NCI-H1694 (cell line): ENCODE measurements at regions not wholly inside any gene's neighbourhood (a gene's known extent, or its start where the extent isn't known, plus 50 kb on each side); places are given as distances from the start of the nearest gene placed in this dataset.
"Not testable (repeated sequence)": the region's sequence is repeated elsewhere in the genome, so short reads cannot be mapped to it uniquely, and the experiment has no call there.

Experiments
- DNase-seq: peaks from one replicate; lab custom pipeline; 2025; lab: John Stamatoyannopoulos, UW

DNA sequence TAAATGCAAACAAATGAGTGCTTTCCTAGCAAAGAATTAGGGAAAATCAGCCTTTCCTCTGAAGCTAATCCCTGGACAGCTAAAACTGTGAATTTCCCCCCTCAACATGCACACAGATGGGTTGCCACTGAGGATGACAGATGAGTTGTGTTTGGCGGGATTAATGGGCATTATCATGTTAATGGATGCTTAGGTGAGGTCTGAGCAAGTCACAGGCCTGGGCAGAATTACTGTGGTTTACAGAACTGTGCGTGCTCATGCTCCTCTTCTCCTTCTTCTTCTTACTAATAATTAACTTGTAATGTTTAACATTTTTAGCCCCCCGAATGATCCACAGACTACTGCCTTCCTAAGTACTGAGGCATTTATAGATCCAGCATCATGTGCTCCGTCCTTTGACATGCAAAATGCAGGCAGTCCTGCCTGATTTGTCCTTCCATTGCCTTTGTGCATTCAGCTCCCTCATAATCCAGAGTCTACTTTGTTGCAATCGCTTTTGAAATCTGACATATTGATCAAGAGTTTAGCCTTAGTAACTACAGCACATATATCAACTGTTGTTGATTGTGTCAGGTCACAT is 753.4 kb upstream of the MMS22L start:
- DNase-seq = no peak

DNA sequence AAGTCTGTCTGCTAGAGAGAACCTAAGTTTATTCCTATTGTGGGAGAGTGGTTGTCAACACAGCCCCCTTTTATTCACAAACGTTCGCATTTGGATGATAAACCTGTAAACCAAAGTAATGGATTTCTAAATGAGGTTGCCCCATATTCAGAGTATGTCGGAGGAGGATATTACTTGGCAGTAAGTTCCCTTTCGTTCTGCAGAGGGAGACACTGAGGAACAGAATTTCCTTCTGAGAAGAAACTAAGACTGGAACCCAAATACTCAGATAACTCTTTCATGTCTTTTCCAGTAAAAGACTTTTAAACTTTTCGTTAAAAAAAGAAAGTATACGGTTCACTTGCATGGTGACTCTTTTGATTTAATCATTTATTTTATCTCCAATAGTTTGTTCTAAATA is 754.6 kb upstream of the MMS22L start:
- DNase-seq = no peak

DNA sequence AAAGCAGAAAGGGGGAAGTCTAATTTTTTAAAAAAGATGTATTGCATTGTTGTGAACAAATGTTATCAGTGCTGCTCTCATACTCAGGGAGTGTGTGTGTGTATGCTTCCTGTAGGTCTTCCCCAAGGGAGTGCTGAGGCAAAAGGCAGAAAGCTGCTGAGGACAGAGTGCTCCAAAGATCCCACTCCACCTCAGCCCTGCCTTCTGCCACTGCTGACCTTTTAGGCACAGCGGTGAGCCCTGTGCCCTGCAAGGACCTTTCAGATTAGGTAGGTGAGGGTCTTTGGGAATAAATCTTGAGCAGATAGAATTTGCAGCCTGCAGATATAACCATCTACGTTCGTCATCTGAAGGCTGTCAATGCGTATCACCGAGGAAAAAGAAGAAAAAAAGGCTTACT is 756.4 kb upstream of the MMS22L start:
- no peak for DNase-seq

DNA sequence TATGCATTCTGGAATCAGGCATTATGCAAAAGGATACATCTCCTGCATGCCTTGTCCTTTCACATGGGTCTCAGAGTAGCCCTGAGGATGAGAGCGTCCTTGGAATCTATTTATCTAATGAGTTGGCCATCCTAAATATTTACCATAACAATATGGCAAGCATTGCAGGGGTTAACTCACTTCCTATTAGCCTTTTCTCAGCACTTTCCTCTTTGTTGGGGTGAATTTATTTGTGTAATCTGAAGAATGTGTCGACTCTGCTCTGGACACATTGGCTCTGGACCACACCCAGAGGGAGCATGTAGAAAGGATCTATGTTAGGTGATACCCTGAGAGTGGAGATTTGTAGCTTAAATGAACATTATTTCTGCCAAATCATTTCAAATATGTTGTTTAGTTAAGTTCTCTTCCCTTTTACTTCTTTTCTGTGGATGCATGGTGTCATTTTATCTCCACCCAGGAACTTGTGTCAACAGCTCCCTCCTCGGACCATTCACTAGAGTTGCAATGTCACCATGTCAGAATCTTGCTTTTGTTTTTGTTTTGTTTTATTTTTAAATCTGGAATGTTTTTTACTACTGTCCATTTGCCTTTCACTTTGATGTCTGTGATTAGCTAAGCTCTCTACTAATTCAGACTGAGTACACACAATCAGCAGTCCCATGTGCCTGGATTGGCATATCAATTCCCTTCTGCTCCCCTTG is 757.0 kb upstream of the MMS22L start:
- no peak for DNase-seq

DNA sequence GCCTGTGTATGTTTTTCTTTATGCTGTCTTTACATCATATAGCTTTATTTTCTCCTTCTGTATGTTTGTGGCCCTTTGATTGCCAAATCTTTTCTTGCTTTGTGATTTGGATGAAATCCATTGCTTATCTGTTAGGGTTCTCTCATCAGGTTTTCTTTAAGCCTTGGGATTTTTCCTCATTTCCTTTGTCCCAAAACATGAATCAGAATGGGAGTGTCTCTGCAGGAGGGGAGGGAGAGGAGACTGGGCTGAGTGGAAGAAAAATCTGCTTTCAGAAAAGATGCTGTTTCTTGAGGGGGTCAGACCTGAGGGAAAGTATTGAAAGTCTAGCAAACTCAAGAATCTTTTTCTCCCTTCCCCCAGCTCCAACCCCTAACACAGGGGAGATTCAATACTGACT is 758.0 kb upstream of the MMS22L start:
- DNase-seq = no peak

DNA sequence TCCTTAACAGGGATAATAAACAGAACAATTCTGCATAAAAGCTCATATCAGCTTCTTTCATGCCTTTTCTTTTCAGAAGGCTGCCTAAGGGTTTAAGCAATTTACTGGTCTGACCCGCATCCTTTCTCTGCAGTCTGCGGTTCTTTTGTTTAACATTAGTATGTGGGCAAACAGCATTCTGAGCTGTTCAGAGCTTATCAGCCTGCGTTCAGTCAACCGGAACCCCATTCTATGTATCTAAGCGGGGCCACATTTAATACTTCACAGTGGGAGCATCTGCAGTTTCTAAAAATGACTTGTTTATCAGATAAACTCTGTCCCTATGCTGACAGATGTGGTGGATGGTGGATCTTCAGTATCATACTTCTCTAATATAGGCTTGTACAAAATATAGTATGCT is 758.9 kb upstream of the MMS22L start:
- DNase-seq = no peak

DNA sequence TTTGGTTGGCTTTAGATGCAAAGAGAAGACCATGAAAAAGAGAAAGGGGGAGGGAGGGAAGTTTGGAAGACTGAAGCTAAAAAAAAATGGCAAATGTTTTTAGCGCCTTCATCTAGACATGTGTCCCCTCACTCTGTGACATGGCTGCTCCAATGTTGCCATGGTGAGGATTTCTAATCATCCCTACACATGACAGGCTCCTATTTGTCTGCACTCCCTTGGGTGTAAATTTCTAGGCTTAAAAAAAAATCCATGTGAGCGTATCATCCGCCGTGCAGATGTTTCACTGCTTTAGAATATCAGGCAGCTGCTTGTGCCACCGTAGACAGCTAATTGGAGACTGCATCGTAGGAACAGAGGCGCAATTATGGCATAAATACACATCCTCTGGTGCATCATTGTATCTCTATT is 761.1 kb upstream of the MMS22L start:
- no peak for DNase-seq

DNA sequence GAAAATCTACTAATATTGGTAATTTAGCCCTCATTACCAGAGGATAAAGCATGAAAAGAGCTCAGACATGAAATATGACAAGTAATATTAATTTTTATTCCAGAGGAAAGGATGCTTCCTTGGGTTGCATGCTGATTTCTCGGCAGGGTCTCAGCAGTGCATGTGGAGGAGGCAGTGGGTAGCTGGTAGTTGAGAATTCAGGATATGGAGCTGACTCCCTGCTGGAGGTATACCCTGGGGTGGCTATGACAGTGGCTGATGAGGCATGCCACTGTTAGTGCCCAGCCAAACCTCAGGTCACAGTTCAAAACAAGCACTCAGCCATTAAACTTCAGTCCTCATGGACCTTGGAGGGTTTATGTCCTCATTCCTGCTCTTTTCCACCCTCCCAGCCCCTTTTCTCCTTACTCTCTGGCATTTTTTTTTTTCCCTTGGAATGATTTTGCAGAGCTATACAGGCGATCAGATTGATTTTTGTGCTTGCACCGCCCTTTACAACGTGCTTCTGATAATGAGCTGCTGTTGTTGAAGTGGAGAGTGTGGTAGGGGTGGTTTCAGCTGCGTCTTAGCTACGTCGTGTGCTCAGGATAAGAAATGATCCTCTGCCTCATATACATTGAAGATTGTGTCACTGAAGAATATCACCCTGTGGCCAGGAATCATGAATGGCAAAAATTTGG is 761.9 kb upstream of the MMS22L start:
- no peak for DNase-seq

DNA sequence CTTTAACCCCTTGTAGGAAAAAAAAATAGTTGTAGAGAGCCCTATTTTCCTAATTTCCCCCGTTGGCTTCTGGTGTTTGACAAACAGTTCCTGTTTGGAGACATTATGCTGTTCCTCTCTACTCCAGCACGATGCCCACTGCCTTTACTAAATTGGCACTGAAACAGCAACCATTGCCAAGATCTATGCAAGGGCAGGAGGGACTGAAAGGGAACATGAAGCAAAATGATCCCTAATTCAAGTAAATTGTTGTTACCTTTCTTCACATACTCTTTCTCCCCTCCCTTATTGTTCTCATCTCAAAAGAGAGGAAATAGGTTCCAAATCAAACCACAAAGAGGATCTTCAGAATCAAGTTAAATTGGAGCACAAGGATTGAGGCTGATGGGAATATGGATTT is 764.1 kb upstream of the MMS22L start:
- DNase-seq = no peak

DNA sequence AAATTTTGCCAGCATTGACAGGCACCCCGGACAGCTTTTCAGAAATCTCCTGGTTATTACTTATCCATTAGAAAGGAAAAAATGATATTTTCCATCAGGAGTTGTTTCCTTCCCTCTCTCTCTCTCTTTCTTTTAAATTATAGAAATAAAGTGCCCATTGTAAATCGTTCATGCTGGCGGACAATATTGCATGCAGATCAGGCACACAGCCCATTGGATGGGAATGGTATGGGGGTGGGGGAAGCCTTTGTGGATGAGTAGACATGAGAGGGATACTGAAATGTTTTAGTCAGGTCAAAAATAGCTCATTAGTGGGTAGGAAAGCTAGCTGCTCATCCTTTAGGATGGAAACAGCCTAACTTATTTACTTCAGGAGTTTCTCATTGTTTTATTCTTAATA is 764.9 kb upstream of the MMS22L start:
- DNase-seq = no peak

DNA sequence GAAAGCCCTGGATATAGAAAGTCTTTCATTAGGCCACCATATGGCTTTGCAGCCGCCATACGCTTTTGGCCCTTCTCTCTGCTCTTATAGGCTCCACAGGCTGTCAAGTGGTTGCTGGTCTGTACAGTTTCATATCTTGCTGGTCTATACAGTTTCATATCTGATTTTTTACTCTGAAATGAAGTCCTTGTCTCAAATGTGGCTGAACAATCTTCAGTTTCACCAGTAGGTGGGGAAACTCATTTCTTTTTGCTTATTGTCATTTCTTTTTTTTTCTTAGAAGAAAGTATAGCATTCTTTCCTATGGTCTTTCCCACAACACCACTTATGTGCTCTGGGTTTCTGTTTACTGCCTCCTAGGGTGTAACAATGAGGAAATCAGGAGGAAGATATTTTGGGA is 771.4 kb upstream of the MMS22L start:
- no peak for DNase-seq

DNA sequence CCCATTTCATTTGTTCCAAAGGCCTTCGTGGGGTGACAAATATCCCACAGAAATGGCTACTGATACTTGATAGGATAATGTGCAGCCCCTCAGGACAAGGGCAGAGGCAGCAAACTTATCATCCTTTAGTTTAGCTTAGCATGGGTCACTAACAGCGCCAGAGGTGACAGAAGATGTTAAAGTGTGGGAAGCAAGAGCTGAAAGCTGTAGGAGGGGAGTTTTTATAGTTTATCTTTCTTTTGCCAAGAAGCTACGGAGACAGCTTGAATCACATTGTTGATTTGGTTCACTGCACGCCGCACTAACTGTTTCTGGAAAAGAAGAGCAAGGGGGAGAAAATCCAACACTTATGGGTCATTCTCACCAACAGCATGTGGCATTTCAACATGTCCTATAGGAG is 773.9 kb upstream of the MMS22L start:
- no peak for DNase-seq

DNA sequence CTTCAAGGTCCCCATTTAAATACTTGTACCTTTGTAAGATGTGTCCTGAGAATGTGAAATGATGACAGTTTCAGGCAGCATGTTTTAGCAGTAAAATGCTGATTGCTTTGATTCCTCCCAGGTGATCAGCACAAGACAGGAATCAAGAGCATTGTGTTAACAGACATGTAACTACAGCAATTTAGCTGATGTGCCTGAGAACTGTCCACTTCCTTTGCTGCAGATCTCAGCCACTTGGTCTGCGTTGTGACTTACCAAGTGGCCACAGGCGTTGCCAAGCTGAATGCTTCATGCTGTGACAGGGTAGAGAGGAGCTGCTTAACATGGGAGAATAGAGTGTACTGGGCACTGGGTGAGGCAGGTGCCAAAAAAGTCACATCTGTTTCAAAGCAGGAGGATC is 767.0 kb upstream of the POU3F2 start:
- DNase-seq = no peak

DNA sequence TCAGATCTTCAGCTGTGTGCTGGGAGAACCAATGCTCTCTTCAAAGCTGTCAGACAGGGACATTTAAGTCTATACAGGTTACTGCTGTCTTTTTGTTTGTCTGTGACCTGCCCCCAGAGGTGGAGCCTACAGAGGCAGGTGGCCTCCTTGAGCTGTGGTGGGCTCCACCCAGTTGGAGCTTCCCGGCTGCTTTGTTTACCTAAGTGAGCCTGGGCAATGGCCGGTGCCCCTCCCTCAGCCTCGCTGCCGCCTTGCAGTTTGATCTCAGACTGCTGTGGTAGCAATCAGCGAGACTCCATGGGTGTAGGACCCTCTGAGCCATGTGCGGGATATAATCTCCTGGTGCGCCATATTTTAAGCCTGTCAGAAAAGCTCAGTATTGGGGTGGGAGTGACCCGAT is 745.8 kb upstream of the POU3F2 start:
- DNase-seq = not testable (repeated sequence)

DNA sequence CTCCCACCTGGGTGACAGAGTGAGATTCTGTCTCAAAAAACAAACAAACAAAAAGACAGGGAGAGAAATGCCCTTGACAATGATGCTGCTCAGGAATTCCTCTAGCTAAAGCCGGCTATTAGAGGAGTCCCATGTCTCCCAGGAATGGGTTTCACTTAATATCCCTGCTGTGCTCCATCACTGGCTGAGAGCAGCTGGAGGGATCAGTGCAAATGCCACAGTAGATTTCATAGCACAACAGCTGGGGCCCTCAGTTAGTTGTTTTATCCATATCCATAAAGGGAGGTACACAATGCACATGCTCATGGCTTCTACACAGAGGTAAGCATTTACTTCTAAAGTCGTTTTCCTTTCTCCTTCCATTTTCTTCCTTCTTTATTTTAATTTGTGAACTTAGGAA is 742.0 kb upstream of the POU3F2 start:
- no peak for DNase-seq

DNA sequence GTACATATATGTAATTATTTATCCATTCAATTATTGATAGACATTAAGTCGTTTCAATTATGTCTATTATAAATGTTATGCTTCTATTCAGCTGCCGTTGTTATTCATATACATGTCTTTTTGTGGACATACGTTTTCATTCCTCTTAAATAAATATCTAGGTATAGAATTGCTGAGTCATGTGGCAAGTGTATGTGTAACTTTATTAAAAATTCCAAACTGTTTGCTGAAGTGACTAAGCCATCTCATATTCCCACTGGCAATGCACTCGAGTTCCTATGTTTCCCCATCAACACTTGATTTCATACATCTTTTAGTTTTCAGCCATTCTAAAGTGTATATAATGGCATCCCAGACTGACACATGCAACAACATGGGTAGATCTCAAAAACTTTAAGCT is 739.7 kb upstream of the POU3F2 start:
- DNase-seq = no peak

DNA sequence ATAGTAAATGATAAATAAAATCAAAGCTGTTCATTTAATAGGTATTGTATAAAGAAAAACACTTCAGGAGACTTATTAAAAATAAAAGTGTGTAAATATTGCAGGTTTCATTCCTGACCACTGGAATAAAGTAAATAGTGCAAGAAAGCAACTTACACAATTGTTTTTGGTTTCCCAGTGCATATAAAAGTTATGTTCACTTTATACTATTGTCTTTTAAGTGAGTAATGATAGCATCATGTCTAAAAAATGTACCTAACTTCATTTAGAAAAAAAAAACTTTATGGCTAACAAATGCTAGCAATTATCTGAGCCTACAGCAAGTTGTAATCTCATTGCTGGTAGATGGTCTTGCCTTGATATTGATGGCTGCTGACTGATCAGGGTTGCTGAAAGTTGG is 726.6 kb upstream of the POU3F2 start:
- DNase-seq = no peak

DNA sequence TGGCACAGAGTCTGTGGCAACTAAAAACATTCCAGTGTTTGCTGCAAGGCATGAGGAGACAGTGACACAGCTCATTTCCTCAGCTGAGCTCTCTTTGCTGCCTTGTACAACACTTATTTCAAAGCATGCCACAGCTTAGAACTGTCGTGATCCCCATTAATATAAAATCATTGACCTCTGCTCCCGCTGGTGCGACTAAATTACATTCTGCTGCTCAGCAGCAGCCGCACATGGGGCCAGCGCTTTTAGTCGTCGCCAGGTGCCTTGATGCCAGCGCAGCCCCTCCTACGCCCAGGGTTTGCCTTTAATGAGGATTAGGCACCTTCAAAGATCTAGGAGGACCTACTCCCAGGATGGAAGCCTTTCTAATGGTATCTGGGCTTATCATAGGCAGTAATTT is 717.9 kb upstream of the POU3F2 start:
- DNase-seq = no peak

DNA sequence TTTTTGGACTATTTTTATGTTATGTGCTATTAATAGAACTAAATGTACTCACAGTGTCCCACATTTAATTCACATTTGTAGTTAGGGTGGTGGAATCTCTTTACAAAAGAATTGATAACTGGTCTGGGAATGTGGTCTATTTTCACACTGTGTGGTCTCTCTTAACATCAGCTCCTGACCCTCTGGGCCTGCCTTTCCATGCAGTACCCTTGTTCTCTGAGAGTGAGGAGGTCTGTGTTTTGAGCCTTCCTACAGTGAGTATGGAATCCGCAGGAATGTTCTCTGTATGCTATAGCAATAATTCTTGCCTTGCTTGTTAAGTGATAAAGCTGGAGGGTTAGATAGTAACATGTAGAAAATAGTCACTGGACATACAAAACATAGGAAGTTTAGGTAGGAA is 717.3 kb upstream of the POU3F2 start:
- no peak for DNase-seq

DNA sequence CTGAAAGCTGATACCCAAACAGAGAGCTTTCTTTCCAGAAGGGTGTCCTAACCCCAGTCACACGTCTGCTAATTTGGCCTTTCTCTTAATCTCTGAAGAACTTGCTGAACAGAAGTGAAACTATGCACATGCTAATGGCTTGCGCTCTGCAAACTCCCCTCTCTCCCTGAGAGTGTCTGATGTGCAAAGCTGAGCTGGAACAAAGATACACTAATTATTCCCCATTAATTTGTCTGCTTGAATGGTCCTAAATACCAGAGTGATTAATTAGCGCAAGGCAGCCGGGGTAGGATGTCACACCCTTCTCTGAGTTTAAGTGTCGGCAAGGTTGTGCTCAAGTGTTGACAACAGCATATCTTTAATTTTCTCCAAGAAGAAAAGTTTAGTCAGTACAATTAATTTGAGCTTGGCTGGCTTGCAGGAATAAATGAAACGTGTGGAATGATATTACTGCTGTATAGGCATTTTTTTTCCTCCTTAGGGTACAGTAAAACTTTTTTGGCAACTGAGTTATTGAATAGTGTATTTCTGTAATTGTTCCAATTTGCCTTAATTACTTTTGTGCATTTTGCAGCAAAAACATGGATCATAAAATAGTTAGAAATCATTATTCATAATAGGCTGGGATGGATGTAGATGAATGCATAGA is 715.9 kb upstream of the POU3F2 start:
- DNase-seq = no peak

DNA sequence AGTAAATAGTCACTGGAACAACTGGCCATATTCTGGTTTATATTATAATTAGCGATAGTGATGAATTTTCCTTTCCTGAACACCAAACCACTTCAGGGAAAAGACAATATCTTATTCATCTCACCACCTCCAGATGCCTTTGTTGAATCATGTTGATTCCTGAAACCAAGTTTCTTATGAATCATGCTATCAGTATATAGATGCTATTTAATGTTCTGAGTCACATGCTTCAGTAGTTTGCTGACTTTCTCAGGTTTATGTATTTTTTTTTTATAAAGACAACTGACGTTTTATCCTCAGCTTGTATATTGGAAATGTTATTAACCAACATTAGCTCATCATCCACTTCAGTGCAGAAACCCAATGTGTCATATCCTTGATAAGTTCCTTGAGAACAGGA is 710.2 kb upstream of the POU3F2 start:
- DNase-seq = no peak

DNA sequence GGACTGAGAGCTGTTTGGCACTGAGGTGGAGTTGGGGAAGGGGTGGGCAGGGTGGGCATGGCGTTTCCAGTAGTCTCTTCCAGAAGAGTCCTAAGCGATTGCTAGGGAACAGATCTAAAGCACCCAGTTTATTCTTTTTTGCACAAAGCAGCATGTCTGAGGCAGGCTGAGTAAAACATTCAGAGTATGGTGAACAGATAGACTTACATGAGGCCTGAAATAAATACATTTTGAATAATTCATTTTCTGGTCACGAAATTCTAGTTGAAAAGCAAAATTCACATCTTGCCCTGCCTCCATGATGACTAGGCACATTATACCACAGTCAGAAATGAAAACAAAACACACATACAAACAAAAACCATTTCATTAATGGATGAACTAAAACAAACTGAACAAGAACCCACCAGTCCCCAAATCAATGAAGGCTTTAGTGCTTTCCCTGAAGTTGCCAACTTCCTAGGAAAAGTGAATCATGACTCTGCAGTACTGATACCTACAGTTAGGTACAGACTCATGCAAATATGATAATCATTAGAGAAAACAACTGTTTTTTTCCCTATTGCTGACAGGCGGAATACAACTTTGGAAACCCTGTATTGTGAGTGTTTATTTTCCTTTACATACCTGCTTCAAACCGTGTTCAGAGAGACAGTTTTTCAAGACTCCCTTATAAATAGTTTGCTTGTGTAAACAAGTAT is 702.9 kb upstream of the POU3F2 start:
- DNase-seq = no peak

DNA sequence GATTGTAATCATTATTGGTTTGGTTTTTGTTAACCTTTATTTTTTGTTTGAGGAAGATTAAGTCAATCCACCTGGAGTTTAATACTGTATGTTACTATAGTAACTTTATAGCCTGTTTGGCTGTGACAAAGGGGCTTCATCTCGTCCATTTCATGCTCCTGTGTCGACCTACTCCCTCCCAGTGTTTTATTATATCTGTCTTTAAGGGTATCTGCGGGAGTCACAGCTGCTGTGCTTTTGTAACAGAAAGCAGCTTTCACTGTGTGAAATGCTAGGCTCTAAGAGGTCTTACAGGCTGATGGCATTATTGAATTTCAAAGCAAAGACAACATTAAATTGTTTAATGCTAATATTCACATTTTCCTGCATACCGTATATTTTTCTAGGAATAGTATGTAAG is 698.0 kb upstream of the POU3F2 start:
- no peak for DNase-seq
